Esophagus muscularis mucosa (tissue), 4 donors: ENCODE measurements at regions not wholly inside any gene's neighbourhood (a gene's known extent, or its start where the extent isn't known, plus 50 kb on each side); places are given as distances from the start of the nearest gene placed in this dataset.

Source experiments
- EP300 ChIP-seq: sonication (generic); formaldehyde crosslinking; IDR thresholded peaks from one replicate; pipeline ENCODE4 v1.6.1; 2017; ENCODE audit warnings: antibody characterized with exemption
- POLR2A ChIP-seq: fragments of 450-650 bp; IDR thresholded peaks from one replicate; pipeline ENCODE4 v1.6.1; 2017; ENCODE audit warnings: antibody characterized with exemption, moderate library complexity, mild to moderate bottlenecking, low read depth
- POLR2AphosphoS5 ChIP-seq, 2 donors: sonication (generic); formaldehyde crosslinking; IDR thresholded peaks; one replicate each; pipeline ENCODE4 v1.6.1; 2017; ENCODE audit warnings: antibody characterized with exemption in 2 of 2
- TF ChIP-seq, protein P1 (sequence below), 3 experiments: fragments of 200-600 bp in 2 of 3; fragments of 450-650 bp in 1 of 3; sonication (generic) in 2 of 3; IDR thresholded peaks; one replicate each; pipeline ENCODE4 v1.5.1; 2017 to 2019; ENCODE audit warnings: antibody characterized with exemption in 3 of 3, mild to moderate bottlenecking in 2 of 3, moderate library complexity in 1 of 3

DNA sequence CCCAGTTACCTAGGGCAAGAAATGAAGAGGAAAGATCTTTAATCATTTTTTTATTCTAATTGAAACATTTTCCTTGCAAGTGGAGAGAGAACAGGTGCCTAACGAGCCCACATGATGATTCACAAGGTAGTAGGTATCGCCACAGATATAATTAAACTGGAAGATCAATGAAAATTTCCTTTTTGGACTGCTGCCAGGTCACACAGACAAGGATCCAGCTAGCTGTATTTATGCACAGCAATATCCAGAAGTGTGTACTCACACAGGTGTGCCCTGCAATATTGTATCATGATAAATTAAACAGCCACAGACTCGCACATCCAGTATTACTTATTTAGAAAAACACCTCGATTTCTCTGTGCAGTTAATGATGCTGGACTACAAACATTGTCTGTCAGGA is 294.0 kb upstream of the SMARCA2 start:
- TF ChIP-seq, protein P1, sequence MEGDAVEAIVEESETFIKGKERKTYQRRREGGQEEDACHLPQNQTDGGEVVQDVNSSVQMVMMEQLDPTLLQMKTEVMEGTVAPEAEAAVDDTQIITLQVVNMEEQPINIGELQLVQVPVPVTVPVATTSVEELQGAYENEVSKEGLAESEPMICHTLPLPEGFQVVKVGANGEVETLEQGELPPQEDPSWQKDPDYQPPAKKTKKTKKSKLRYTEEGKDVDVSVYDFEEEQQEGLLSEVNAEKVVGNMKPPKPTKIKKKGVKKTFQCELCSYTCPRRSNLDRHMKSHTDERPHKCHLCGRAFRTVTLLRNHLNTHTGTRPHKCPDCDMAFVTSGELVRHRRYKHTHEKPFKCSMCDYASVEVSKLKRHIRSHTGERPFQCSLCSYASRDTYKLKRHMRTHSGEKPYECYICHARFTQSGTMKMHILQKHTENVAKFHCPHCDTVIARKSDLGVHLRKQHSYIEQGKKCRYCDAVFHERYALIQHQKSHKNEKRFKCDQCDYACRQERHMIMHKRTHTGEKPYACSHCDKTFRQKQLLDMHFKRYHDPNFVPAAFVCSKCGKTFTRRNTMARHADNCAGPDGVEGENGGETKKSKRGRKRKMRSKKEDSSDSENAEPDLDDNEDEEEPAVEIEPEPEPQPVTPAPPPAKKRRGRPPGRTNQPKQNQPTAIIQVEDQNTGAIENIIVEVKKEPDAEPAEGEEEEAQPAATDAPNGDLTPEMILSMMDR (IDR thresholded peaks at IDR 0.05), result no peak
- TF ChIP-seq POLR2A (no peak), EP300 (no peak), POLR2AphosphoS5 (IDR thresholded peaks at IDR 0.05) (no peak)
